GM23338 (cell line): ENCODE measurements at regions not wholly inside any gene's neighbourhood (a gene's known extent, or its start where the extent isn't known, plus 50 kb on each side); places are given as distances from the start of the nearest gene placed in this dataset.

Experiments
- ATAC-seq: fragments of 200-7000 bp; cut with Tn5 transposase; 3 replicates; pipeline ENCODE4 v1.9.1; 2020
- DNase-seq: peaks from one replicate; pipeline ENCODE4 v3.0.0-alpha.2; 2015; ENCODE audit warnings: low spot score
- H2AFZ ChIP-seq: fragments of 200-600 bp; sonication (generic); 2 replicates; pipeline ENCODE4 v1.8.0; 2016; ENCODE audit warnings: antibody characterized with exemption, mild to moderate bottlenecking, moderate library complexity
- H3F3A ChIP-seq: fragments of 200-600 bp; sonication (generic); replicated peaks from 2 replicates; pipeline ENCODE4 v1.8.0; 2017; ENCODE audit warnings: antibody characterized with exemption, mixed run types, low read depth
- H3K27ac ChIP-seq: fragments of 200-600 bp; sonication (generic); 2 replicates; pipeline ENCODE4 v1.6.1; 2016; ENCODE audit warnings: low read depth
- H3K27me3 ChIP-seq: fragments of 200-600 bp; sonication (generic); 2 replicates; pipeline ENCODE4 v1.8.0; 2016; ENCODE audit warnings: mild to moderate bottlenecking, mixed run types, moderate library complexity; ENCODE audit not compliant: insufficient read depth
- H3K36me3 ChIP-seq: fragments of 200-600 bp; sonication (generic); 2 replicates; pipeline ENCODE4 v1.8.0; 2016; ENCODE audit warnings: mild to moderate bottlenecking; ENCODE audit not compliant: insufficient read depth
- H3K4me1 ChIP-seq: fragments of 200-600 bp; sonication (generic); 2 replicates; pipeline ENCODE4 v1.8.0; 2016; ENCODE audit warnings: mild to moderate bottlenecking, moderate library complexity; ENCODE audit not compliant: insufficient read depth
- H3K4me2 ChIP-seq: fragments of 200-600 bp; sonication (generic); 2 replicates; pipeline ENCODE4 v1.7.1; 2017; ENCODE audit warnings: mixed run types
- H3K4me3 ChIP-seq: fragments of 200-600 bp; sonication (generic); 2 replicates; pipeline ENCODE4 v1.6.1; 2016; ENCODE audit warnings: mixed run types
- H3K79me2 ChIP-seq: fragments of 200-600 bp; sonication (generic); replicated peaks from 2 replicates; pipeline ENCODE4 v1.8.0; 2017; ENCODE audit warnings: mild to moderate bottlenecking; ENCODE audit not compliant: insufficient read depth
- H3K9me2 ChIP-seq: fragments of 200-600 bp; sonication (generic); 2 replicates; pipeline ENCODE4 v1.8.0; 2017; ENCODE audit not compliant: insufficient read depth
- H4K20me1 ChIP-seq: fragments of 200-600 bp; sonication (generic); replicated peaks from 2 replicates; pipeline ENCODE4 v1.8.0; 2017; ENCODE audit warnings: mild to moderate bottlenecking; ENCODE audit not compliant: insufficient read depth
- H3K27ac Mint-ChIP-seq: 2 replicates; pipeline ENCODE4 v1.8.0; 2020; ENCODE audit warnings: inconsistent platforms, mild to moderate bottlenecking, moderate library complexity, mixed read lengths
- H3K27me3 Mint-ChIP-seq: 3 replicates; pipeline ENCODE4 v1.8.0; 2022; ENCODE audit warnings: low read depth, mild to moderate bottlenecking, moderate library complexity, mixed read lengths, inconsistent platforms; ENCODE audit not compliant: insufficient read depth, poor library complexity
- H3K36me3 Mint-ChIP-seq: 3 replicates; pipeline ENCODE4 v1.8.0; 2021; ENCODE audit warnings: low read depth, mild to moderate bottlenecking, inconsistent platforms, moderate library complexity, mixed read lengths
- H3K4me1 Mint-ChIP-seq: 3 replicates; pipeline ENCODE4 v1.8.0; 2020; ENCODE audit warnings: mild to moderate bottlenecking, inconsistent platforms, mixed read lengths
- H3K4me3 Mint-ChIP-seq: 3 replicates; pipeline ENCODE4 v1.8.0; 2021; ENCODE audit warnings: moderate library complexity, mild to moderate bottlenecking, inconsistent platforms, mixed read lengths
- H3K9me3 Mint-ChIP-seq: 3 replicates; pipeline ENCODE4 v1.8.0; 2020; ENCODE audit warnings: moderate library complexity, mild to moderate bottlenecking, inconsistent platforms, mixed read lengths
- CREB1 ChIP-seq: fragments of 250-450 bp; sonication (Bioruptor Pico); IDR thresholded peaks from 2 replicates; pipeline ENCODE4 v1.5.0; 2020; ENCODE audit warnings: low read depth, mild to moderate bottlenecking, moderate library complexity
- CTCF ChIP-seq, 2 experiments: fragments of 200-600 bp in 1 of 2; sonication (generic) in 1 of 2; conservative IDR thresholded peaks; 2 replicates each; pipeline versions ENCODE4 v1.5.1 to v1.6.1; 2016 to 2017; ENCODE audit warnings: antibody characterized with exemption in 2 of 2, low read depth in 2 of 2, mild to moderate bottlenecking in 2 of 2, moderate library complexity in 1 of 2
- ETS1 ChIP-seq: IDR thresholded peaks from 2 replicates; pipeline ENCODE4 v1.6.1; 2016; ENCODE audit warnings: antibody characterized with exemption
- EZH2 ChIP-seq: fragments of 200-600 bp; sonication (generic); IDR thresholded peaks from one replicate; pipeline ENCODE4 v1.8.0; 2017; ENCODE audit warnings: antibody characterized with exemption, mild to moderate bottlenecking, low read depth; ENCODE audit not compliant: unreplicated experiment
- EZH2phosphoT487 ChIP-seq: fragments of 200-600 bp; sonication (generic); IDR thresholded peaks from one replicate; pipeline ENCODE4 v1.8.1; 2018; ENCODE audit warnings: antibody characterized with exemption; ENCODE audit not compliant: unreplicated experiment
- JUNB ChIP-seq: IDR thresholded peaks from one replicate; pipeline ENCODE4 v1.6.1; 2016; ENCODE audit warnings: antibody characterized with exemption; ENCODE audit not compliant: unreplicated experiment
- NANOG ChIP-seq: IDR thresholded peaks from 2 replicates; pipeline ENCODE4 v1.6.1; 2016; ENCODE audit warnings: antibody characterized with exemption, borderline replicate concordance
- POLR2AphosphoS5 ChIP-seq: IDR thresholded peaks from 2 replicates; pipeline ENCODE4 v1.6.1; 2016; ENCODE audit warnings: antibody characterized with exemption, low read depth
- REST ChIP-seq: IDR thresholded peaks from one replicate; pipeline ENCODE4 v1.6.1; 2018; ENCODE audit warnings: antibody characterized with exemption; ENCODE audit not compliant: unreplicated experiment
- STAT1 ChIP-seq: IDR thresholded peaks from one replicate; pipeline ENCODE4 v1.6.1; 2016; ENCODE audit warnings: antibody characterized with exemption; ENCODE audit not compliant: unreplicated experiment
- ZNF114 ChIP-seq: fragments of 250-450 bp; sonication (Bioruptor Pico); IDR thresholded peaks from 2 replicates; pipeline ENCODE4 v1.5.0; 2020; ENCODE audit warnings: mild to moderate bottlenecking, moderate library complexity
- ZNF331 ChIP-seq: fragments of 250-450 bp; sonication (Bioruptor Pico); IDR thresholded peaks from 2 replicates; pipeline ENCODE4 v1.5.0; 2020; ENCODE audit warnings: low read depth, mild to moderate bottlenecking, moderate library complexity
- TF ChIP-seq, protein P1 (sequence below): fragments of 250-450 bp; sonication (Bioruptor Pico); IDR thresholded peaks from 2 replicates; pipeline ENCODE4 v1.5.0; 2020; ENCODE audit warnings: mild to moderate bottlenecking, moderate library complexity

DNA sequence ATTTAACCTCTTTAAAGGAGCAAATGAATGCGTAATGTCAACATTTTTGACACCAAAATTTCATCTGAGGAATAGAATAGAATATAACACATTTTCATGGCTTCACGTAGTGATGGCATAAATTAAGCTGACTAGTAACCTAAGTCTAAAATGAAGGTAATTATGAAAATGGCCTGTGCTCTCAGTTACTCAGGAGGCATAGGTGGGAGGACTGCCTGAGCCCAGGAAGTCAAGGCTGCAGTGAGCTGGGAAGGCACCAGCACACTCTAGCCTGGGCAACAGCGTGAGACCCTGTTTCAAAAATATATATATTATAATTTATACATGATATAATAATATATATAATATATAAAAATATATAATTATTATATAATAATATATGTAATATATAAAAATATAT lies 383.2 kb upstream of the ATP2B1 start:
- H3K4me2 ChIP-seq: no peak overlapping the region
- ATAC-seq: no peak; the same call in 2 of the 3 replicates

More for the DNA sequence above, 383.2 kb upstream of the ATP2B1 start:
- H3K9me3 Mint-ChIP-seq: no peaks in the 10 kb centered on the region
- no peaks in the 10 kb centered on the region for H3K27me3 ChIP-seq
- no peaks in the 10 kb centered on the region for H3K36me3 ChIP-seq
- no peak for DNase-seq
- no peak overlapping the region for H3K27ac ChIP-seq
- peaks cover 10% of the 10 kb centered on the region for H3K4me1 ChIP-seq
- no peaks in the 10 kb centered on the region for H3K36me3 Mint-ChIP-seq
- no peak for TF ChIP-seq REST
- TF ChIP-seq EZH2: no peak
- TF ChIP-seq ZNF114 (CRISPR knock-in tag): no peak
- TF ChIP-seq CTCF (conservative IDR thresholded peaks at IDR 0.05; ENCODE audit: low read depth in 2 of 2): no peak
- TF ChIP-seq JUNB: no peak
- TF ChIP-seq, protein P1, sequence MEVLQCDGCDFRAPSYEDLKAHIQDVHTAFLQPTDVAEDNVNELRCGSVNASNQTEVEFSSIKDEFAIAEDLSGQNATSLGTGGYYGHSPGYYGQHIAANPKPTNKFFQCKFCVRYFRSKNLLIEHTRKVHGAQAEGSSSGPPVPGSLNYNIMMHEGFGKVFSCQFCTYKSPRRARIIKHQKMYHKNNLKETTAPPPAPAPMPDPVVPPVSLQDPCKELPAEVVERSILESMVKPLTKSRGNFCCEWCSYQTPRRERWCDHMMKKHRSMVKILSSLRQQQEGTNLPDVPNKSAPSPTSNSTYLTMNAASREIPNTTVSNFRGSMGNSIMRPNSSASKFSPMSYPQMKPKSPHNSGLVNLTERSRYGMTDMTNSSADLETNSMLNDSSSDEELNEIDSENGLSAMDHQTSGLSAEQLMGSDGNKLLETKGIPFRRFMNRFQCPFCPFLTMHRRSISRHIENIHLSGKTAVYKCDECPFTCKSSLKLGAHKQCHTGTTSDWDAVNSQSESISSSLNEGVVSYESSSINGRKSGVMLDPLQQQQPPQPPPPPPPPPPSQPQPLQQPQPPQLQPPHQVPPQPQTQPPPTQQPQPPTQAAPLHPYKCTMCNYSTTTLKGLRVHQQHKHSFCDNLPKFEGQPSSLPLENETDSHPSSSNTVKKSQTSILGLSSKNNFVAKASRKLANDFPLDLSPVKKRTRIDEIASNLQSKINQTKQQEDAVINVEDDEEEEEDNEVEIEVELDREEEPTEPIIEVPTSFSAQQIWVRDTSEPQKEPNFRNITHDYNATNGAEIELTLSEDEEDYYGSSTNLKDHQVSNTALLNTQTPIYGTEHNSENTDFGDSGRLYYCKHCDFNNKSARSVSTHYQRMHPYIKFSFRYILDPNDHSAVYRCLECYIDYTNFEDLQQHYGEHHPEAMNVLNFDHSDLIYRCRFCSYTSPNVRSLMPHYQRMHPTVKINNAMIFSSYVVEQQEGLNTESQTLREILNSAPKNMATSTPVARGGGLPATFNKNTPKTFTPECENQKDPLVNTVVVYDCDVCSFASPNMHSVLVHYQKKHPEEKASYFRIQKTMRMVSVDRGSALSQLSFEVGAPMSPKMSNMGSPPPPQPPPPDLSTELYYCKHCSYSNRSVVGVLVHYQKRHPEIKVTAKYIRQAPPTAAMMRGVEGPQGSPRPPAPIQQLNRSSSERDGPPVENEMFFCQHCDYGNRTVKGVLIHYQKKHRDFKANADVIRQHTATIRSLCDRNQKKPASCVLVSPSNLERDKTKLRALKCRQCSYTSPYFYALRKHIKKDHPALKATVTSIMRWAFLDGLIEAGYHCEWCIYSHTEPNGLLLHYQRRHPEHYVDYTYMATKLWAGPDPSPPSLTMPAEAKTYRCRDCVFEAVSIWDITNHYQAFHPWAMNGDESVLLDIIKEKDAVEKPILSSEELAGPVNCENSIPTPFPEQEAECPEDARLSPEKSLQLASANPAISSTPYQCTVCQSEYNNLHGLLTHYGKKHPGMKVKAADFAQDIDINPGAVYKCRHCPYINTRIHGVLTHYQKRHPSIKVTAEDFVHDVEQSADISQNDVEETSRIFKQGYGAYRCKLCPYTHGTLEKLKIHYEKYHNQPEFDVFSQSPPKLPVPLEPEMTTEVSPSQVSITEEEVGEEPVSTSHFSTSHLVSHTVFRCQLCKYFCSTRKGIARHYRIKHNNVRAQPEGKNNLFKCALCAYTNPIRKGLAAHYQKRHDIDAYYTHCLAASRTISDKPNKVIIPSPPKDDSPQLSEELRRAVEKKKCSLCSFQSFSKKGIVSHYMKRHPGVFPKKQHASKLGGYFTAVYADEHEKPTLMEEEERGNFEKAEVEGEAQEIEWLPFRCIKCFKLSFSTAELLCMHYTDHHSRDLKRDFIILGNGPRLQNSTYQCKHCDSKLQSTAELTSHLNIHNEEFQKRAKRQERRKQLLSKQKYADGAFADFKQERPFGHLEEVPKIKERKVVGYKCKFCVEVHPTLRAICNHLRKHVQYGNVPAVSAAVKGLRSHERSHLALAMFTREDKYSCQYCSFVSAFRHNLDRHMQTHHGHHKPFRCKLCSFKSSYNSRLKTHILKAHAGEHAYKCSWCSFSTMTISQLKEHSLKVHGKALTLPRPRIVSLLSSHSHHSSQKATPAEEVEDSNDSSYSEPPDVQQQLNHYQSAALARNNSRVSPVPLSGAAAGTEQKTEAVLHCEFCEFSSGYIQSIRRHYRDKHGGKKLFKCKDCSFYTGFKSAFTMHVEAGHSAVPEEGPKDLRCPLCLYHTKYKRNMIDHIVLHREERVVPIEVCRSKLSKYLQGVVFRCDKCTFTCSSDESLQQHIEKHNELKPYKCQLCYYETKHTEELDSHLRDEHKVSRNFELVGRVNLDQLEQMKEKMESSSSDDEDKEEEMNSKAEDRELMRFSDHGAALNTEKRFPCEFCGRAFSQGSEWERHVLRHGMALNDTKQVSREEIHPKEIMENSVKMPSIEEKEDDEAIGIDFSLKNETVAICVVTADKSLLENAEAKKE (CRISPR knock-in tag): no peak
- TF ChIP-seq NANOG: no peak
- TF ChIP-seq POLR2AphosphoS5: no peak
- no peak for TF ChIP-seq CREB1 (CRISPR knock-in tag)
- no peak for TF ChIP-seq ZNF331
- no peak for TF ChIP-seq STAT1
- TF ChIP-seq ETS1: no peak
- no peak for TF ChIP-seq EZH2phosphoT487
- no peaks in the 10 kb centered on the region for H3K9me2 ChIP-seq
- H4K20me1 ChIP-seq: no peaks in the 10 kb centered on the region
- H3K79me2 ChIP-seq: no peaks in the 10 kb centered on the region
- H3K4me3 Mint-ChIP-seq: no peak overlapping the region
- no peak overlapping the region for H2AFZ ChIP-seq
- no peak overlapping the region for H3K4me3 ChIP-seq
- no peaks in the 10 kb centered on the region for H3K27me3 Mint-ChIP-seq
- H3K4me1 Mint-ChIP-seq: peaks cover 9% of the 10 kb centered on the region; the same call in 2 of the 3 replicates
- H3K27ac Mint-ChIP-seq: no peak overlapping the region
- no peaks in the 10 kb centered on the region for H3F3A ChIP-seq
